ENCODE measurements at regions not wholly inside any gene's neighbourhood (a gene's known extent, or its start where the extent isn't known, plus 50 kb on each side); places are given as distances from the start of the nearest gene placed in this dataset.

- TF ChIP-seq SMC3 (conservative IDR thresholded peaks at IDR 0.05; ENCODE audit: poor library complexity) (no peak), MXI1 (conservative IDR thresholded peaks at IDR 0.05; ENCODE audit: poor library complexity, severe bottlenecking) (no peak), TAF1 (IDR thresholded peaks at IDR 0.05; ENCODE audit: low read depth) (no peak), EZH2 (IDR thresholded peaks at IDR 0.05; ENCODE audit: borderline replicate concordance, insufficient read depth, low read length, poor library complexity, severe bottlenecking) (no peak), RAD21 (conservative IDR thresholded peaks at IDR 0.05) (no peak), REST (IDR thresholded peaks at IDR 0.05; ENCODE audit: borderline replicate concordance) (no peak), POLR2AphosphoS5 (IDR thresholded peaks at IDR 0.05) (no peak), EP300 (conservative IDR thresholded peaks at IDR 0.05; ENCODE audit: poor library complexity, severe bottlenecking) (no peak)
- TF ChIP-seq, protein P1, sequence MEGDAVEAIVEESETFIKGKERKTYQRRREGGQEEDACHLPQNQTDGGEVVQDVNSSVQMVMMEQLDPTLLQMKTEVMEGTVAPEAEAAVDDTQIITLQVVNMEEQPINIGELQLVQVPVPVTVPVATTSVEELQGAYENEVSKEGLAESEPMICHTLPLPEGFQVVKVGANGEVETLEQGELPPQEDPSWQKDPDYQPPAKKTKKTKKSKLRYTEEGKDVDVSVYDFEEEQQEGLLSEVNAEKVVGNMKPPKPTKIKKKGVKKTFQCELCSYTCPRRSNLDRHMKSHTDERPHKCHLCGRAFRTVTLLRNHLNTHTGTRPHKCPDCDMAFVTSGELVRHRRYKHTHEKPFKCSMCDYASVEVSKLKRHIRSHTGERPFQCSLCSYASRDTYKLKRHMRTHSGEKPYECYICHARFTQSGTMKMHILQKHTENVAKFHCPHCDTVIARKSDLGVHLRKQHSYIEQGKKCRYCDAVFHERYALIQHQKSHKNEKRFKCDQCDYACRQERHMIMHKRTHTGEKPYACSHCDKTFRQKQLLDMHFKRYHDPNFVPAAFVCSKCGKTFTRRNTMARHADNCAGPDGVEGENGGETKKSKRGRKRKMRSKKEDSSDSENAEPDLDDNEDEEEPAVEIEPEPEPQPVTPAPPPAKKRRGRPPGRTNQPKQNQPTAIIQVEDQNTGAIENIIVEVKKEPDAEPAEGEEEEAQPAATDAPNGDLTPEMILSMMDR (IDR thresholded peaks at IDR 0.05; ENCODE audit: poor library complexity, severe bottlenecking): no peak
- H3K27me3 ChIP-seq (ENCODE audit: insufficient read depth, low read depth, low read length): no peaks in the 10 kb centered on the region
Measured at GRCh38 chr1:188424176-188424575, 1595.4 kb downstream of the PLA2G4A start.

GRCh38 chr1:188425687-188426086 is 1596.9 kb downstream of the PLA2G4A start:
- no peak overlapping the region for H3K4me2 ChIP-seq (ENCODE audit: low read length)
- no peaks in the 10 kb centered on the region for H3K27me3 ChIP-seq (ENCODE audit: insufficient read depth, low read depth, low read length)
- no peak for TF ChIP-seq RAD21 (conservative IDR thresholded peaks at IDR 0.05)
- TF ChIP-seq, protein P1 (IDR thresholded peaks at IDR 0.05; ENCODE audit: poor library complexity, severe bottlenecking): no peak
- TF ChIP-seq EZH2 (IDR thresholded peaks at IDR 0.05; ENCODE audit: borderline replicate concordance, insufficient read depth, low read length, poor library complexity, severe bottlenecking): no peak
- no peak for TF ChIP-seq EP300 (conservative IDR thresholded peaks at IDR 0.05; ENCODE audit: poor library complexity, severe bottlenecking)
- no peak for TF ChIP-seq REST (IDR thresholded peaks at IDR 0.05; ENCODE audit: borderline replicate concordance)
- TF ChIP-seq POLR2AphosphoS5 (IDR thresholded peaks at IDR 0.05): no peak
- no peak for TF ChIP-seq TAF1 (IDR thresholded peaks at IDR 0.05; ENCODE audit: low read depth)
- no peak for TF ChIP-seq SMC3 (conservative IDR thresholded peaks at IDR 0.05; ENCODE audit: poor library complexity)
- TF ChIP-seq MXI1 (conservative IDR thresholded peaks at IDR 0.05; ENCODE audit: poor library complexity, severe bottlenecking): no peak
- H3K79me2 ChIP-seq (replicated peaks; ENCODE audit: insufficient read depth, low read length): no peaks in the 10 kb centered on the region
- no peak overlapping the region for H3K9ac ChIP-seq (ENCODE audit: low read length)
- H3K9me3 ChIP-seq (ENCODE audit: low read length): no peaks in the 10 kb centered on the region
- H3K4me3 ChIP-seq (ENCODE audit: low read length): no peak overlapping the region
- no peaks in the 10 kb centered on the region for H4K20me1 ChIP-seq (ENCODE audit: insufficient read depth)
- H3K27ac ChIP-seq (ENCODE audit: low read length): no peak overlapping the region
- no peaks in the 10 kb centered on the region for H3K36me3 ChIP-seq (ENCODE audit: insufficient read depth, low read length)
- H2AFZ ChIP-seq (ENCODE audit: low read depth, low read length): no peak overlapping the region
- no peaks in the 10 kb centered on the region for H3F3A ChIP-seq (ENCODE audit: insufficient read depth, low read length, poor library complexity, severe bottlenecking)
- H3K9me2 ChIP-seq (ENCODE audit: insufficient read depth, low read length): no peaks in the 10 kb centered on the region

More at GRCh38 chr1:188424176-188424575, 1595.4 kb downstream of the PLA2G4A start:
- no peak overlapping the region for H3K4me2 ChIP-seq (ENCODE audit: low read length)
- H3K9me3 ChIP-seq (ENCODE audit: low read length): no peaks in the 10 kb centered on the region
- H3K9me2 ChIP-seq (ENCODE audit: insufficient read depth, low read length): no peaks in the 10 kb centered on the region
- H3K36me3 ChIP-seq (ENCODE audit: insufficient read depth, low read length): no peaks in the 10 kb centered on the region
- no peaks in the 10 kb centered on the region for H4K20me1 ChIP-seq (ENCODE audit: insufficient read depth)
- H3K79me2 ChIP-seq (replicated peaks; ENCODE audit: insufficient read depth, low read length): no peaks in the 10 kb centered on the region
- no peak overlapping the region for H3K4me3 ChIP-seq (ENCODE audit: low read length)
- H3F3A ChIP-seq (ENCODE audit: insufficient read depth, low read length, poor library complexity, severe bottlenecking): no peaks in the 10 kb centered on the region
- no peak overlapping the region for H3K27ac ChIP-seq (ENCODE audit: low read length)
- no peak overlapping the region for H3K9ac ChIP-seq (ENCODE audit: low read length)
- H2AFZ ChIP-seq (ENCODE audit: low read depth, low read length): no peak overlapping the region
